NT2/D1 (cell line): ENCODE measurements at regions not wholly inside any gene's neighbourhood (a gene's known extent, or its start where the extent isn't known, plus 50 kb on each side); places are given as distances from the start of the nearest gene placed in this dataset.

ENCODE experiments used
- DNase-seq: peaks from one replicate; pipeline ENCODE4 v3.0.0-alpha.2; 2011; ENCODE audit warnings: low read depth, low spot score
- H3K27me3 ChIP-seq: 2 replicates; pipeline ENCODE4 v1.6.0; 2011; ENCODE audit warnings: mild to moderate bottlenecking; ENCODE audit not compliant: insufficient read length, insufficient read depth
- H3K36me3 ChIP-seq: 2 replicates; pipeline ENCODE4 v1.6.1; 2011; ENCODE audit warnings: mild to moderate bottlenecking, low read length, mixed read lengths; ENCODE audit not compliant: insufficient read depth, insufficient read length
- H3K4me1 ChIP-seq: 2 replicates; pipeline ENCODE4 v1.5.1; 2011; ENCODE audit not compliant: insufficient read depth, insufficient read length
- H3K4me3 ChIP-seq: 2 replicates; pipeline ENCODE4 v1.5.1; 2011; ENCODE audit warnings: low read depth; ENCODE audit not compliant: insufficient read length
- H3K9ac ChIP-seq: 2 replicates; pipeline ENCODE4 v1.6.0; 2011; ENCODE audit warnings: low read depth; ENCODE audit not compliant: insufficient read length
- H3K9me3 ChIP-seq: 2 replicates; pipeline ENCODE4 v1.5.1; 2011; ENCODE audit warnings: mild to moderate bottlenecking, low read length; ENCODE audit not compliant: insufficient read depth
- SUZ12 ChIP-seq: IDR thresholded peaks from 2 replicates; pipeline ENCODE4 v1.6.1; 2011; ENCODE audit not compliant: insufficient read length, insufficient read depth; ENCODE audit errors: extremely low read depth
- YY1 ChIP-seq: IDR thresholded peaks from 2 replicates; pipeline ENCODE4 v1.6.1; 2011; ENCODE audit not compliant: insufficient read length, insufficient read depth
- ZNF274 ChIP-seq: IDR thresholded peaks from 2 replicates; pipeline ENCODE4 v1.6.1; 2011; ENCODE audit warnings: mild to moderate bottlenecking, low read depth, low read length

GRCh38 chr5:135114759-135115158, 80.7 kb upstream of the PITX1 start:
- no peaks in the 10 kb centered on the region for H3K9me3 ChIP-seq
- no peak for TF ChIP-seq ZNF274
- TF ChIP-seq SUZ12, result no peak
- no peak for TF ChIP-seq YY1
- H3K27me3 ChIP-seq, result peaks cover 5% of the 10 kb centered on the region
- peaks cover 4% of the 10 kb centered on the region for H3K4me1 ChIP-seq
- H3K4me3 ChIP-seq, result no peak overlapping the region
- H3K36me3 ChIP-seq, result no peaks in the 10 kb centered on the region
- DNase-seq, result no peak
- no peak overlapping the region for H3K9ac ChIP-seq

- DNase-seq, result no peak
- Histone ChIP-seq H3K9me3 (no peaks in the 10 kb centered on the region), H3K4me3 (no peak overlapping the region), H3K36me3 (no peaks in the 10 kb centered on the region), H3K27me3 (no peaks in the 10 kb centered on the region), H3K4me1 (peaks cover 6% of the 10 kb centered on the region), H3K9ac (no peak overlapping the region)
- TF ChIP-seq SUZ12, result no peak
Observed at GRCh38 chr5:135112008-135112725, 78.1 kb upstream of the PITX1 start.

DNA sequence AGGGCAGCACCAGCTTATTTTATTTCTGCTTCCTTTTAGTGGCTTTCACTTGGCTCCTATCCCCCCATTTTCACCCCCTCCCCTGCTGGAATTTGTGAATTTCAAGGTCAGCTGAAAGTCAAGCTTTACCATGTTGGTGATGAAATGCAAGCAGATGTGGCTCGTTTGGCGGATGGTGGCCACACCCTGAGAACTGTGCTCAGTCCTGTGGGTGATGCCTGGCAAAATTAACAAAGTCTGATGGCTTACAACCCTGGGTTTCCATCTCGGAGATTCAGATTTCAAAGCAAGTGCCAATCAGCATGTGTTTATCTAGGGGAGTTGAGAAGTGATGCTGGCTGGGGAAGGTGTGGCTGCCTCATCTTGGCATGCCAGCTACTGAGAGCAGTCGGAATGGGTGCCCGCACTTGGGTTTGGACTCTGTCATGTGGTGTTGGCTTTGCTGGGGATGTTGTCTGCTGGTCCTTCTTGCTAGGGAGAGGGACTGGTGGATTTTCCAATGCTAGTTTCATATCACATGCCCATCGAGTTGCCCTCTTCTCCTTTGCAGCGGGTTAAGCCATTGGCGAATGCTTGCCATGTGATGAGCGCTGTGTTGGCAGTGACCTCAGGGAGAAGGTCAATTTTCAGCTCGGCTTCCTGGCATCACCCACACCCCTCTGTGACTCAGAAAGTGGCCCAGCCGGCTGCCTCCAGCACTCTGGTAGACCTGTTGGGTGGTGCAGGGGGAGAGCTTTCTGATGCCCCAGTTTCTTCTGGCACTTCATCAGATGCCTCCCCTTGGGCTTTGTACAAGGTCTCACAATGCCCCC, 77.0 kb upstream of the PITX1 start:
- TF ChIP-seq ZNF274 (no peak), SUZ12 (no peak), YY1 (no peak)
- Histone ChIP-seq H3K27me3 (no peaks in the 10 kb centered on the region), H3K4me3 (no peak overlapping the region), H3K9me3 (no peaks in the 10 kb centered on the region), H3K4me1 (peaks cover 6% of the 10 kb centered on the region), H3K9ac (no peak overlapping the region), H3K36me3 (no peaks in the 10 kb centered on the region)
- DNase-seq, result no peak

DNA sequence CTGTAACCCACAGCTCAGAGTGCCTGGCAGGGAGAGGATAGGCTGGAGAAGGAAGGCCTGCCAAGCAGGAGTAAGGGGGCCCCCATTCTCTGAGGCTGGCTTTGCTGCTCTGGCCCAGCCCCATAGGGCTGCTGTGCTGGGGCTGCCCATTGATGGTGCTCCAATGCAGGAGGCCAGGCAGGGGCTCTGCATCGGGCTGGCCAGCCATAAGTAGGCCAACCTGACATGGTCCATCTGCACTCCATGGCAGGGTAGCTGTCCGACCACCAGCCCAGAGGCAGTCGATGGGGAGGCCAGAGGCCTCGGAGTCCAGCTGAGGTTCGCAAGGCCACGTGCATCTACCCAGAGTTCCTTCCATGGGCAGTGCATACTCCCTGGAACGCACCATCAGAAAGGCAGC, 75.0 kb upstream of the PITX1 start:
- Histone ChIP-seq H3K9me3 (no peaks in the 10 kb centered on the region), H3K4me3 (no peak overlapping the region), H3K27me3 (no peaks in the 10 kb centered on the region), H3K9ac (no peak overlapping the region), H3K36me3 (no peaks in the 10 kb centered on the region), H3K4me1 (peaks cover 6% of the 10 kb centered on the region)
- no peak for DNase-seq
- no peak for TF ChIP-seq ZNF274
- TF ChIP-seq SUZ12, result no peak
- TF ChIP-seq YY1, result no peak

DNA sequence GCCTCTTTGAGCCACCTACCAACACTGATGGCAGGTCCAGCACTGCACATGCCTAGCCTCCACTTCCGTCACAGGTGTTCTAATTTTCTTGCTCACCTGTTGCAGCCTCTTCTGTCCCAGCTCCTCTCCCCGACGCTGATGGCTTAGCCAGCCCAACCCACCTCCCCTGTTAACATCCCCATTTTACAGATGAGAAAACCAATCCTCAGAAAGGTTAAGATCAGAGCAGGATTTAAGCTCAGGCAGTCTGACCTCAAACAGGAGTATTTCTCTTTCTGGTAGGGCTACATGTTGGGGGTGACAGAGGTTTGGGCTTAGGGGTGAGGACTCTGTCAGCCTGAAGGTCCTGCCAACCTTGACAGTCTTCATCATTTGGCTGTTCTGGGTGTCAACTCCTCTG, 74.5 kb upstream of the PITX1 start:
- DNase-seq, result no peak
- H3K36me3 ChIP-seq, result no peaks in the 10 kb centered on the region

DNA sequence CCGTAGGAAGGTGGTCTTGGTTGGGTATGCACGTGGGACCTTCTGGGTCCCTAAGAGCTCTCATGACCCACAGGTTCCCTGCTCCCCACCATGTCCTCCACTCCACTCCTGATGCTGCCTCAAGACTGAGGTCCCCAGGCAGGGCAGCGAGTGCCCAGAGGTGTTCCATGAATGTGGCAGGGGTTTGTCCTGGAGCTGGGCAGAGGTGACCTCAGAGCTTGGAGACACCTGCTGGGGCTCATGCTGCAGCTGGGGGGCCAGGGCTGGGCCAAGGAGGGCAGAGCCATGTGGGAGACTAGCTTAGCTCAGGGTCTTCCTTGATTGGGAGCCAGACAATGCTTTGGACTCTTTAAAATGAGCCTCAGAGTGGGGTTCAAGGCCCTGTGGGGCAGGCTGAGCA, 74.0 kb upstream of the PITX1 start:
- Histone ChIP-seq H3K9me3 (no peaks in the 10 kb centered on the region), H3K9ac (no peak overlapping the region), H3K4me3 (no peak overlapping the region), H3K4me1 (peaks cover 6% of the 10 kb centered on the region), H3K27me3 (no peaks in the 10 kb centered on the region), H3K36me3 (no peaks in the 10 kb centered on the region)
- DNase-seq, result no peak
- no peak for TF ChIP-seq YY1
- TF ChIP-seq SUZ12, result no peak

More for the DNA sequence above, 74.5 kb upstream of the PITX1 start:
- H3K27me3 ChIP-seq, result no peaks in the 10 kb centered on the region
- H3K9me3 ChIP-seq, result no peaks in the 10 kb centered on the region
- H3K9ac ChIP-seq, result no peak overlapping the region
- H3K4me3 ChIP-seq, result no peak overlapping the region
- peaks cover 6% of the 10 kb centered on the region for H3K4me1 ChIP-seq
- no peak for TF ChIP-seq ZNF274
- no peak for TF ChIP-seq SUZ12
- no peak for TF ChIP-seq YY1

GRCh38 chr5:135106610-135107471, 72.8 kb upstream of the PITX1 start:
- no peak for DNase-seq
- no peak overlapping the region for H3K4me3 ChIP-seq
- TF ChIP-seq SUZ12 (no peak), ZNF274 (no peak), YY1 (no peak)
- peaks cover 6% of the 10 kb centered on the region for H3K4me1 ChIP-seq
- no peak overlapping the region for H3K9ac ChIP-seq
- no peaks in the 10 kb centered on the region for H3K9me3 ChIP-seq
- no peaks in the 10 kb centered on the region for H3K27me3 ChIP-seq
- H3K36me3 ChIP-seq, result no peaks in the 10 kb centered on the region
